ENCODE measurements at regions not wholly inside any gene's neighbourhood (a gene's known extent, or its start where the extent isn't known, plus 50 kb on each side); places are given as distances from the start of the nearest gene placed in this dataset.

GRCh38 chr18:22858121-22858520 lies 75.0 kb upstream of the RBBP8 start:
- FAIRE-seq, result no peak
- DNase-seq (ENCODE audit: extremely low spot score, insufficient read length, low read depth), result no peak

- no peak for DNase-seq (ENCODE audit: extremely low spot score, insufficient read length, low read depth)
- FAIRE-seq, result no peak
Measured at GRCh38 chr18:22860807-22861206, 72.3 kb upstream of the RBBP8 start.

GRCh38 chr18:22865354-22866116 lies 67.6 kb upstream of the RBBP8 start:
- DNase-seq (ENCODE audit: extremely low spot score, insufficient read length, low read depth) (no peak), FAIRE-seq (no peak)

- DNase-seq (ENCODE audit: extremely low spot score, insufficient read length, low read depth), result no peak
- FAIRE-seq, result no peak
Measured at GRCh38 chr18:22868831-22869230, 64.3 kb upstream of the RBBP8 start.

GRCh38 chr18:22871809-22872525 lies 61.2 kb upstream of the RBBP8 start:
- DNase-seq (ENCODE audit: extremely low spot score, insufficient read length, low read depth) (no peak), FAIRE-seq (no peak)

- peak; percentile 84 for FAIRE-seq
- DNase-seq (ENCODE audit: extremely low spot score, insufficient read length, low read depth), result peak; percentile 2
Measured at GRCh38 chr18:22872900-22873537, 60.1 kb upstream of the RBBP8 start.

- no peak for FAIRE-seq
- DNase-seq (ENCODE audit: extremely low spot score, insufficient read length, low read depth), result no peak
Measured at GRCh38 chr18:22879293-22879692, 53.8 kb upstream of the RBBP8 start.

GRCh38 chr18:22882084-22882483 lies 51.0 kb upstream of the RBBP8 start:
- DNase-seq (ENCODE audit: extremely low spot score, insufficient read length, low read depth) (no peak), FAIRE-seq (no peak)

GRCh38 chr18:22883179-22883578 lies 49.9 kb upstream of the RBBP8 start:
- DNase-seq (ENCODE audit: extremely low spot score, insufficient read length, low read depth) (no peak), FAIRE-seq (no peak)

All from GM18507 (cell line).